ENCODE measurements at regions not wholly inside any gene's neighbourhood (a gene's known extent, or its start where the extent isn't known, plus 50 kb on each side); places are given as distances from the start of the nearest gene placed in this dataset.
"Not testable (repeated sequence)": the region's sequence is repeated elsewhere in the genome, so short reads cannot be mapped to it uniquely, and the experiment has no call there.

DNA sequence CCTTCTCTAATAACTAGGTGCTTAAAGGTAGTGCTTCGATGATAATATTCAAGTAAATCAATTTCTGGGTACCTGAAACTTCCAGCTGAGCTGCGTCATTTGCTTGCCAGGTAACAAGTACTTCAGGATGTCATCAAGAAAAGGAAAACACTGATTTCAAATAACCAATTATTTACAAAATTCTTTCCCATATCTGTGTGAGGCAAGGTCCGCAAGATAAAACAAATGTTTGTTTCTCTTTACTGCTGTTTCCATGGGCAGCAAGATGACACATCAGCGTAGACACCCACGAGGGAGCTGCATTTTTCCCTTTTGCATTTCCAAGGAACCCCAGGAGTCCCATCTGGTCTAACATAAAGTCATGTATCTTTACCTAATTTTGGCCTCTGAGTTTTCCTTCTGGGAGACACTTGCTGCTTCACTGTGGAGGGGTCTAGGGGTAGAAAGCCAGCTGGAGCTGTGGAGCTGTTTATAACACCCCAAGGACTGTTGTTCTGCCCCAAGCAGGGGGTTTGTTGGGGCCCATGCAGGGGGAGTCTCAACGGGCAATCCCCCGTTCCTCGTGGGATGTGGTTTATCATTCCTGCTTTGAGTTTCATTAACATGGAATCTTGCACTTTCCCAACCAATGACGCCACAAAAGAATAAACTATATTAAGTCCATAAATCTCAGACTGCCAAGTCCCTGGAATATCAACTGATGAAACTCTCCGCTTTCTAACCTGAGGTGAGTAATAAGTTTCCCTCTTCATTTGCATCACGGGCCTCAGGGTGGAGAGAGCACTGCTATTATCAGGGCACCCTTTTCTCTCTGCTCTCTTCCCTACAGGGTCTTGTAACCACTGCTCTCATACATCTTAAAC, 112.8 kb upstream of the PELI2 start:
- CTCF ChIA-PET = no interaction called here
- no peaks in the 10 kb centered on the region for H3K36me3 ChIP-seq (ENCODE audit: control insufficient read depth in 2 of 3, insufficient read depth in 3 of 3, low read length in 3 of 3)
- intact Hi-C loops (cut with micrococcal nuclease) = loop anchor here in 1 of 2 donors (10.0 kb wide), 1 partner anchor 169 kb away; no protein-coding TSS in a partner anchor
- no peak overlapping the region for H3K27ac ChIP-seq (ENCODE audit: low read depth, low read length)
- ATAC-seq (no peak), DNase-seq (no peak)
- H3K4me1 Mint-ChIP-seq = peaks cover 26 to 45% (median 32%) of the 10 kb centered on the region in 7 donors
- peaks cover 0 to 5% (median 4%) of the 10 kb centered on the region in 3 experiments for H3K9me3 ChIP-seq (ENCODE audit: control insufficient read depth in 2 of 3, low read length in 3 of 3)
- peaks cover 26% of the 10 kb centered on the region in 2 donors for H3K4me1 ChIP-seq (ENCODE audit: control insufficient read depth in 2 of 2, insufficient read depth in 2 of 2, low read length in 2 of 2)
- H3K27me3 Mint-ChIP-seq = peaks cover 47 to 82% (median 50%) of the 10 kb centered on the region in 5 donors
- H3K4me3 ChIP-seq (ENCODE audit: low read length) = no peak overlapping the region
- H3K4me3 Mint-ChIP-seq = peak overlapping the region in 9 of 10 donors; percentile 19 to 77 (median 53)
- peaks cover 0 to 12% of the 10 kb centered on the region in 2 donors for H3K27me3 ChIP-seq (ENCODE audit: control insufficient read depth in 2 of 2, insufficient read depth in 2 of 2, low read length in 2 of 2)
- peaks cover 0 to 6% (median 3%) of the 10 kb centered on the region in 5 donors for H3K36me3 Mint-ChIP-seq
- H3K27ac Mint-ChIP-seq = peak overlapping the region in 1 of 9 donors; percentile 63
- H3K9me3 Mint-ChIP-seq = peaks cover 0 to 34% (median 12%) of the 10 kb centered on the region in 11 donors
- POLR2A ChIA-PET = no interaction called here

DNA sequence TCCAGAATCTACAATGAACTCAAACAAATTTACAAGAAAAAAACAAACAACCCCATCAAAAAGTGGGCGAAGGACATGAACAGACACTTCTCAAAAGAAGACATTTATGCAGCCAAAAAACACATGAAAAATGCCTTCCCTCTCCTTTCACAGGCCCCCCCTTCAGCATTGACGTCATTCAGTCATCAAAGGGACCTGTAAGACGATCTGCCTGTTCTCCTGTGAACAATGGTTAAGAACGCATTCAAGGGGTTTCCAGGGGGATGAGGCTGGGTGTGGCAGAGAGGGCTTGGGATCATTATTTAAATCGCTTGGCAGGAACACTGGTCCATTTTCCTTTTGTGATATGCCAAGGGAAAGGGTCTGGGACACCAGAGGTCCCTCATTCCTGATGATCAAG, 110.7 kb upstream of the PELI2 start:
- H3K27ac ChIP-seq (ENCODE audit: low read depth, low read length); H3K27me3 ChIP-seq (ENCODE audit: control insufficient read depth in 2 of 2, insufficient read depth in 2 of 2, low read length in 2 of 2); H3K4me3 ChIP-seq (ENCODE audit: low read length); H3K36me3 ChIP-seq (ENCODE audit: control insufficient read depth in 2 of 3, insufficient read depth in 3 of 3, low read length in 3 of 3); CTCF ChIA-PET; H3K36me3 Mint-ChIP-seq; ATAC-seq; H3K4me3 Mint-ChIP-seq; H3K9me3 ChIP-seq (ENCODE audit: control insufficient read depth in 2 of 3, low read length in 3 of 3); H3K27ac Mint-ChIP-seq; DNase-seq; POLR2A ChIA-PET: not testable (repeated sequence)
- peaks cover 19 to 30% (median 30%) of the 10 kb centered on the region in 7 donors for H3K4me1 Mint-ChIP-seq
- H3K27me3 Mint-ChIP-seq = peaks cover 42 to 81% (median 46%) of the 10 kb centered on the region in 5 donors
- peaks cover 0 to 31% (median 12%) of the 10 kb centered on the region in 11 donors for H3K9me3 Mint-ChIP-seq
- intact Hi-C loops (cut with micrococcal nuclease) = loop anchor here in 1 of 2 donors (10.0 kb wide), 1 partner anchor 167 kb away; no protein-coding TSS in a partner anchor
- peaks cover 16 to 23% of the 10 kb centered on the region in 2 donors for H3K4me1 ChIP-seq (ENCODE audit: control insufficient read depth in 2 of 2, insufficient read depth in 2 of 2, low read length in 2 of 2)

GRCh38 chr14:56008150-56008549, 110.1 kb upstream of the PELI2 start:
- Mint-ChIP-seq H3K27ac (no peak overlapping the region), H3K27me3 (peaks cover 42 to 79% (median 49%) of the 10 kb centered on the region in 5 donors), H3K36me3 (peaks cover 0 to 6% (median 0%) of the 10 kb centered on the region in 5 donors), H3K4me3 (no peak overlapping the region), H3K4me1 (peaks cover 12 to 24% (median 23%) of the 10 kb centered on the region in 7 donors), H3K9me3 (peaks cover 0 to 35% (median 12%) of the 10 kb centered on the region in 11 donors)
- peaks cover 0 to 4% of the 10 kb centered on the region in 2 donors for H3K27me3 ChIP-seq (ENCODE audit: control insufficient read depth in 2 of 2, insufficient read depth in 2 of 2, low read length in 2 of 2)
- intact Hi-C loops (cut with micrococcal nuclease) = loop anchor here in 1 of 2 donors (10.0 kb wide), 1 partner anchor 167 kb away; no protein-coding TSS in a partner anchor
- POLR2A ChIA-PET = no interaction called here
- H3K27ac ChIP-seq (ENCODE audit: low read depth, low read length) = no peak overlapping the region
- ATAC-seq (peak; percentile 53), DNase-seq (no peak)
- peaks cover 10 to 16% of the 10 kb centered on the region in 2 donors for H3K4me1 ChIP-seq (ENCODE audit: control insufficient read depth in 2 of 2, insufficient read depth in 2 of 2, low read length in 2 of 2)
- CTCF ChIA-PET = no interaction called here
- H3K9me3 ChIP-seq (ENCODE audit: control insufficient read depth in 2 of 3, low read length in 3 of 3) = peaks cover 0 to 4% (median 0%) of the 10 kb centered on the region in 3 experiments
- H3K4me3 ChIP-seq (ENCODE audit: low read length) = no peak overlapping the region
- no peaks in the 10 kb centered on the region for H3K36me3 ChIP-seq (ENCODE audit: control insufficient read depth in 2 of 3, insufficient read depth in 3 of 3, low read length in 3 of 3)

- POLR2A ChIA-PET; ATAC-seq; H3K27me3 ChIP-seq (ENCODE audit: control insufficient read depth in 2 of 2, insufficient read depth in 2 of 2, low read length in 2 of 2); H3K4me3 ChIP-seq (ENCODE audit: low read length); H3K9me3 ChIP-seq (ENCODE audit: control insufficient read depth in 2 of 3, low read length in 3 of 3); H3K36me3 ChIP-seq (ENCODE audit: control insufficient read depth in 2 of 3, insufficient read depth in 3 of 3, low read length in 3 of 3); CTCF ChIA-PET; H3K27ac Mint-ChIP-seq; H3K27ac ChIP-seq (ENCODE audit: low read depth, low read length); H3K36me3 Mint-ChIP-seq; DNase-seq; H3K4me3 Mint-ChIP-seq: not testable (repeated sequence)
- peaks cover 6 to 11% of the 10 kb centered on the region in 2 donors for H3K4me1 ChIP-seq (ENCODE audit: control insufficient read depth in 2 of 2, insufficient read depth in 2 of 2, low read length in 2 of 2)
- Mint-ChIP-seq H3K27me3 (peaks cover 41 to 76% (median 51%) of the 10 kb centered on the region in 5 donors), H3K9me3 (peaks cover 3 to 38% (median 13%) of the 10 kb centered on the region in 11 donors), H3K4me1 (peaks cover 7 to 18% (median 18%) of the 10 kb centered on the region in 7 donors)
- intact Hi-C loops (cut with micrococcal nuclease) = loop anchor here in 1 of 2 donors (10.0 kb wide), 1 partner anchor 166 kb away; no protein-coding TSS in a partner anchor
Observed at GRCh38 chr14:56008661-56009060, 109.5 kb upstream of the PELI2 start.

DNA sequence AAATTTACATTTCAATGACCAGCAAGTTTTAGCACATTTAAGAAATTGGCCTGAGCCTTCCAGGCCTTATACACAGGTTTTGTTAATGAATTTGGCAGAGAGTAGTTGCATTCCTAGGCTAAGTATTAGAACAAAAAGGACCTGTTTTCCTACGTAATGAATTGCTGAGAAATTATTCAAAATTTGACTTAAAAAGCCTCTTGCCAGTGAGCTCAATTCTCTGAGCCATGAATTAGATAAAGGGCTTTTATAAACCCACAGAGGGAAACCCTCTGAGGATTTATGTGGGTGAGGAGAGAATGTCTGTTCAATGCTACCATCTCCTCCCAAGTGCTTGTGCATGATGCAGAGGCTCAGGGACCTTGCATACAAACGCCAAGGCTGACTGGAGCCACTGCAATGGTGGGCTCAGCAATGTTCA, 94.5 kb upstream of the PELI2 start:
- Histone ChIP-seq H3K9me3 (ENCODE audit: control insufficient read depth in 2 of 3, low read length in 3 of 3) (no peaks in the 10 kb centered on the region), H3K4me3 (ENCODE audit: low read length) (no peak overlapping the region), H3K27me3 (ENCODE audit: control insufficient read depth in 2 of 2, insufficient read depth in 2 of 2, low read length in 2 of 2) (no peaks in the 10 kb centered on the region), H3K27ac (ENCODE audit: low read depth, low read length) (no peak overlapping the region), H3K4me1 (ENCODE audit: control insufficient read depth in 2 of 2, insufficient read depth in 2 of 2, low read length in 2 of 2) (no peaks in the 10 kb centered on the region), H3K36me3 (ENCODE audit: control insufficient read depth in 2 of 3, insufficient read depth in 3 of 3, low read length in 3 of 3) (no peaks in the 10 kb centered on the region)
- Mint-ChIP-seq H3K4me1 (no peaks in the 10 kb centered on the region), H3K27ac (no peak overlapping the region), H3K36me3 (peaks cover 0 to 6% (median 0%) of the 10 kb centered on the region in 5 donors), H3K9me3 (peaks cover 0 to 8% (median 6%) of the 10 kb centered on the region in 11 donors), H3K4me3 (no peak overlapping the region), H3K27me3 (peaks cover 9 to 49% (median 33%) of the 10 kb centered on the region in 5 donors)
- DNase-seq (no peak), ATAC-seq (no peak)
- ChIA-PET CTCF (no interaction called here), POLR2A (no interaction called here)
- intact Hi-C loops (cut with micrococcal nuclease) = no loop called here

- Histone ChIP-seq H3K27ac (ENCODE audit: low read depth, low read length) (no peak overlapping the region), H3K4me1 (ENCODE audit: control insufficient read depth in 2 of 2, insufficient read depth in 2 of 2, low read length in 2 of 2) (no peaks in the 10 kb centered on the region), H3K4me3 (ENCODE audit: low read length) (no peak overlapping the region), H3K27me3 (ENCODE audit: control insufficient read depth in 2 of 2, insufficient read depth in 2 of 2, low read length in 2 of 2) (no peaks in the 10 kb centered on the region), H3K9me3 (ENCODE audit: control insufficient read depth in 2 of 3, low read length in 3 of 3) (no peaks in the 10 kb centered on the region), H3K36me3 (ENCODE audit: control insufficient read depth in 2 of 3, insufficient read depth in 3 of 3, low read length in 3 of 3) (no peaks in the 10 kb centered on the region)
- DNase-seq = no peak
- H3K27ac Mint-ChIP-seq = no peak overlapping the region
- H3K9me3 Mint-ChIP-seq = peaks cover 0 to 3% (median 0%) of the 10 kb centered on the region in 11 donors
- no peak for ATAC-seq
- no peak overlapping the region for H3K4me3 Mint-ChIP-seq
- H3K4me1 Mint-ChIP-seq = no peaks in the 10 kb centered on the region
- intact Hi-C loops (cut with micrococcal nuclease) = no loop called here
- H3K36me3 Mint-ChIP-seq = peaks cover 0 to 6% (median 0%) of the 10 kb centered on the region in 5 donors
- ChIA-PET POLR2A (no interaction called here), CTCF (no interaction called here)
- peaks cover 14 to 55% (median 36%) of the 10 kb centered on the region in 5 donors for H3K27me3 Mint-ChIP-seq
Observed at GRCh38 chr14:56025191-56025590, 93.0 kb upstream of the PELI2 start.
